T-cell (primary cell): ENCODE measurements at regions not wholly inside any gene's neighbourhood (a gene's known extent, or its start where the extent isn't known, plus 50 kb on each side); places are given as distances from the start of the nearest gene placed in this dataset.
"Not testable (repeated sequence)": the region's sequence is repeated elsewhere in the genome, so short reads cannot be mapped to it uniquely, and the experiment has no call there.

Experiments used
- ATAC-seq, 4 experiments: fragments of 200-7000 bp in 3 of 4; fragments of 150-1000 bp in 1 of 4; cut with Tn5 transposase; replicated peaks in 1 of 4; 1 replicate in 3 of 4; 2 replicates in 1 of 4; pipeline ENCODE4 v1.10.0; 2021; ENCODE audit warnings: moderate library complexity in 3 of 4, mild to moderate bottlenecking in 2 of 4, moderate number of reproducible peaks in 1 of 4
- CTCF ChIA-PET, 2 donors: fragments of 300-600 bp; sonication (Branson Sonifier 250); formaldehyde crosslinking; loops; one replicate each; lab custom pipeline; 2022; ENCODE audit warnings: antibody characterized with exemption in 2 of 2; lab: Charles Lee
- POLR2A ChIA-PET, 2 donors: fragments of 300-600 bp; sonication (Branson Sonifier 250); formaldehyde crosslinking; loops; one replicate each; lab custom pipeline; 2022; ENCODE audit warnings: antibody characterized with exemption in 2 of 2; lab: Charles Lee
- DNase-seq, 35 experiments: peaks; one replicate each; pipeline versions ENCODE4 v3.0.0 to v3.0.0-alpha.2; 2013 to 2023
- H3K27ac ChIP-seq: one replicate; pipeline ENCODE4 v1.5.1; 2013; ENCODE audit warnings: low read length
- H3K27me3 ChIP-seq, 2 experiments: replicated peaks in 1 of 2; 1 replicate in 1 of 2; 2 replicates in 1 of 2; pipeline versions ENCODE4 v1.6.1 to v1.7.0; 2013; ENCODE audit warnings: low read length in 1 of 2, mixed read lengths in 1 of 2; ENCODE audit not compliant: control insufficient read depth in 2 of 2, insufficient read depth in 2 of 2; ENCODE audit errors: extremely low read depth in 1 of 2
- H3K36me3 ChIP-seq, 2 donors: 1 replicate in 1 of 2; 2 replicates in 1 of 2; pipeline versions ENCODE4 v1.6.1 to v1.7.0; 2013; ENCODE audit warnings: low read length in 1 of 2; ENCODE audit not compliant: control insufficient read depth in 2 of 2, insufficient read depth in 1 of 2; ENCODE audit errors: extremely low read depth in 1 of 2
- H3K4me1 ChIP-seq, 2 experiments: 1 replicate in 1 of 2; 2 replicates in 1 of 2; pipeline versions ENCODE4 v1.6.1 to v1.7.0; 2013; ENCODE audit warnings: low read length in 2 of 2, mixed read lengths in 1 of 2; ENCODE audit not compliant: insufficient read depth in 2 of 2, control insufficient read depth in 1 of 2; ENCODE audit errors: extremely low read depth in 1 of 2
- H3K4me3 ChIP-seq, 2 donors: 1 replicate in 1 of 2; 2 replicates in 1 of 2; pipeline versions ENCODE4 v1.5.1 to v1.7.0; 2013; ENCODE audit warnings: mild to moderate bottlenecking in 2 of 2, low read length in 1 of 2, moderate library complexity in 1 of 2; ENCODE audit not compliant: control insufficient read depth in 1 of 2; ENCODE audit errors: extremely low read depth in 1 of 2
- H3K9me3 ChIP-seq: 2 replicates; pipeline ENCODE4 v1.7.0; 2013
- H3K27ac Mint-ChIP-seq, 2 donors: one replicate each; pipeline ENCODE4 v1.8.0; 2020 to 2021; ENCODE audit warnings: mild to moderate bottlenecking in 2 of 2, mixed read lengths in 2 of 2
- H3K27me3 Mint-ChIP-seq, 2 donors: one replicate each; pipeline ENCODE4 v1.8.0; 2021 to 2022; ENCODE audit warnings: mixed read lengths in 2 of 2
- H3K36me3 Mint-ChIP-seq: one replicate; pipeline ENCODE4 v1.8.0; 2021; ENCODE audit warnings: mixed read lengths
- H3K4me1 Mint-ChIP-seq, 3 donors: one replicate each; pipeline ENCODE4 v1.8.0; 2020 to 2022; ENCODE audit warnings: mixed read lengths in 3 of 3, mild to moderate bottlenecking in 1 of 3
- H3K4me3 Mint-ChIP-seq, 3 donors: one replicate each; pipeline ENCODE4 v1.8.0; 2020 to 2022; ENCODE audit warnings: mild to moderate bottlenecking in 3 of 3, mixed read lengths in 3 of 3, moderate library complexity in 3 of 3
- H3K9me3 Mint-ChIP-seq, 3 donors: one replicate each; pipeline ENCODE4 v1.8.0; 2020 to 2022; ENCODE audit warnings: mixed read lengths in 3 of 3
- WGBS: methylation state at CpG from one replicate; pipeline ENCODE4 v1.1.5; 2013; ENCODE audit warnings: missing lambda C conversion rate; ENCODE audit not compliant: insufficient coverage; 5-methylcytosine and 5-hydroxymethylcytosine counted together

DNA sequence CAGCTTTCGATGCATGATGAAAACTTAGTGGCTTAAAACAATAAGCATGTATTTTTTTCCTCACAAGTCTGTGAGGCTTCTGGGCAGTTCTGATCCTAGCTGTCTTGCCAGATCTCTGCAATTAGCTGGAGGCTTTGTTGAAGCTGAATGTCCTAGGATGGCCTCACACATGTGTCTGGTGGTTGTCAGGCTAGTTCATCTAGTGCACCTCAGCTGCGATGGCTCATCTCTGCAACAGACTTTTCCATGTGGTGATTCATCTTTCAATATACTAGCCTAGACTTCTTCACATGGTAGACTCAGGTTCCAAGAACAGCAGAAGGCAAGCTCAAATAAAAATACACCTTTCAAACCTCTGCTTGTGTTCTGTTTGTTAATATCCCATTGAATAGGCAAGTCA lies 66.5 kb upstream of the IL1RAPL1 start:
- H3K27ac ChIP-seq, result no peak overlapping the region
- Mint-ChIP-seq H3K36me3 (no peaks in the 10 kb centered on the region), H3K9me3 (peaks cover 0 to 4% (median 0%) of the 10 kb centered on the region in 3 donors), H3K27me3 (no peaks in the 10 kb centered on the region), H3K27ac (no peak overlapping the region), H3K4me3 (no peak overlapping the region), H3K4me1 (no peaks in the 10 kb centered on the region)
- CTCF ChIA-PET, result no interaction called here
- no CpG with 5 or more reads among the region's 2 CpGs for WGBS
- H3K4me3 ChIP-seq, result no peak overlapping the region
- H3K27me3 ChIP-seq, result no peaks in the 10 kb centered on the region
- peaks cover 2% of the 10 kb centered on the region for H3K9me3 ChIP-seq
- no peaks in the 10 kb centered on the region for H3K4me1 ChIP-seq
- no peaks in the 10 kb centered on the region for H3K36me3 ChIP-seq
- no peak for DNase-seq
- no peak for ATAC-seq
- POLR2A ChIA-PET, result no interaction called here

DNA sequence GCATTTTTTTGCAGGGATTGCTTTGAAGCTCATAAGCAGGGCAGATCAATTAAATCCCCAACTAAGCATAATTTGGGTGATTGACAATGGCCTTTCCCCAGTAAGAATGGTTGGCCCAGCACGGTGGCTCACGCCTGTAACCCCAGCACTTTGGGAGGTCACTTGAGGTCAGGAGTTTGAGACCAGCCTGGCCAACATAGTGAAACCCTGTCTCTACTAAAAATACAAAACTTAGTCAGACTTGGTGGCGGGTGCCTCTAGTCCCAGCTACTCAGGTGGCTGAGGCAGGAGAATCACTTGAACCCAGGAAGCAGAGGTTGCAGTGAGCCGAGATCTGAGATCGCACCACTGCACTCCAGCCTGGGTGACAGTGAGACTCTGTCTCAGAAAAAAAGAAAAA lies 58.9 kb upstream of the IL1RAPL1 start:
- H3K4me3 ChIP-seq, ATAC-seq, POLR2A ChIA-PET, H3K27me3 ChIP-seq, H3K27ac Mint-ChIP-seq, H3K4me1 ChIP-seq, H3K9me3 Mint-ChIP-seq, H3K36me3 ChIP-seq, H3K9me3 ChIP-seq, H3K27me3 Mint-ChIP-seq, H3K4me1 Mint-ChIP-seq, DNase-seq, H3K27ac ChIP-seq, H3K36me3 Mint-ChIP-seq, H3K4me3 Mint-ChIP-seq: not testable (repeated sequence)
- WGBS, result 80% methylated on average over 2 of the region's 5 CpGs
- CTCF ChIA-PET, result interaction anchor here in 1 of 2 donors (0.6 kb wide), 1 partner anchor 131 kb away, joined by 9 read pairs; no protein-coding TSS in a partner anchor
